ENCODE measurements at regions not wholly inside any gene's neighbourhood (a gene's known extent, or its start where the extent isn't known, plus 50 kb on each side); places are given as distances from the start of the nearest gene placed in this dataset.
"Not testable (repeated sequence)": the region's sequence is repeated elsewhere in the genome, so short reads cannot be mapped to it uniquely, and the experiment has no call there.

DNA sequence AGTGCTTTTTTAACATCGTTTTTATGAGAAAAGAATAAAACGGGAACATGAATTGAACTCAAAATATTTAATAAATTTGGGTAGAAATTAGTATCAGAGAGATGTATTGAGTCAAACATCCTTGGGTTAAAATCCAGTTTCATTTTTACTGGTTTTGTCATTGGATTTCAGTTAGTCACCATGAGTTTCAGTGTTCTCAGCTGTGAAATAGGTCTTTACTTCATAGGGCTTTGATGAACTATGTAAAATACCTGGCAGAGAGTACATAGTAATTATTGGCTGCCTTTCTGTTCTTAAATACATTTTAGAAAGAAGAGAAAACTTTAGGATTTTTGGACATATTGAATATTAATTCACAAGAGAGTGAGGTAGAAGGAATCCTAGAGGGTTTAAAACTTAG is 105.8 kb downstream of the TANC2 start:
- no peak for DNase-seq
- POLR2A ChIA-PET (ENCODE audit: partially characterized antibody) = no interaction called here
- Histone ChIP-seq H3K27me3 (ENCODE audit: insufficient read depth, low read length) (no peaks in the 10 kb centered on the region), H3K27ac (ENCODE audit: low read depth, low read length) (no peak overlapping the region), H3K4me3 (ENCODE audit: low read length in 2 of 2) (no peak overlapping the region), H3K36me3 (ENCODE audit: insufficient read depth, low read length) (no peaks in the 10 kb centered on the region), H3K9me3 (ENCODE audit: control insufficient read depth in 1 of 2, low read length in 2 of 2) (no peaks in the 10 kb centered on the region), H3K4me1 (ENCODE audit: insufficient read depth, low read length) (no peaks in the 10 kb centered on the region)
- no peaks in the 10 kb centered on the region for H3K27me3 Mint-ChIP-seq
- H3K27ac Mint-ChIP-seq = no peak overlapping the region
- CTCF ChIA-PET (ENCODE audit: partially characterized antibody) = no interaction called here
- intact Hi-C loops (cut with micrococcal nuclease) = no loop called here
- H3K9me3 Mint-ChIP-seq = no peaks in the 10 kb centered on the region
- H3K4me3 Mint-ChIP-seq = no peak overlapping the region
- H3K36me3 Mint-ChIP-seq = peaks cover 0 to 3% of the 10 kb centered on the region in 2 donors
- peaks cover 0 to 12% (median 3%) of the 10 kb centered on the region in 4 donors for H3K4me1 Mint-ChIP-seq

GRCh38 chr17:63075969-63076368 is 109.9 kb downstream of the TANC2 start:
- no peaks in the 10 kb centered on the region for H3K27me3 Mint-ChIP-seq
- peaks cover 0 to 2% (median under 1%) of the 10 kb centered on the region in 4 donors for H3K4me1 Mint-ChIP-seq
- no peaks in the 10 kb centered on the region for H3K9me3 ChIP-seq (ENCODE audit: control insufficient read depth in 1 of 2, low read length in 2 of 2)
- no peaks in the 10 kb centered on the region for H3K9me3 Mint-ChIP-seq
- no peak overlapping the region for H3K27ac ChIP-seq (ENCODE audit: low read depth, low read length)
- no peak overlapping the region for H3K4me3 ChIP-seq (ENCODE audit: low read length in 2 of 2)
- ChIA-PET POLR2A (ENCODE audit: partially characterized antibody) (no interaction called here), CTCF (ENCODE audit: partially characterized antibody) (no interaction called here)
- H3K4me3 Mint-ChIP-seq = no peak overlapping the region
- no peaks in the 10 kb centered on the region for H3K27me3 ChIP-seq (ENCODE audit: insufficient read depth, low read length)
- intact Hi-C loops (cut with micrococcal nuclease) = no loop called here
- H3K36me3 ChIP-seq (ENCODE audit: insufficient read depth, low read length) = no peaks in the 10 kb centered on the region
- H3K27ac Mint-ChIP-seq = no peak overlapping the region
- no peak for DNase-seq
- peaks cover 0 to 3% of the 10 kb centered on the region in 2 donors for H3K36me3 Mint-ChIP-seq
- H3K4me1 ChIP-seq (ENCODE audit: insufficient read depth, low read length) = no peaks in the 10 kb centered on the region

DNA sequence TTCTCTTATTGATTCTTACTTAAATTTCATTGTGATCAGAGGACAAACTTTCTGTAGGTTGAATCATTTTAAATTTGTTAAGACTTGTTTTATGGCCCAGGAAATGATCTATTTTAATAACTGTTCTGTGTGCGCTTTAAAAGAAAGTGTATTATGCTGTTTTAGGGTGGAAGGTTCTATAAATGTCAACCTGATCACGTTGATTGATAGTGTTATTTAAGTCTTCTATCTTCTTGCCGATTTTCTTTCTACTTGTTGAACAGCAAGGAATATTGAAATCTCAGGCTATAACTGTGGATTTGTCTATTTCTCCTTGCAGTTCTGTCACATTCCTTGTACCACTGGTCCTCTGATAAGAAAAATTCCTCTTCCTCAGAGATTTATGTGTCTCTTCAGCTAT is 112.7 kb downstream of the TANC2 start:
- Mint-ChIP-seq H3K27me3 (no peaks in the 10 kb centered on the region), H3K4me1 (peaks cover 0 to 2% (median 1%) of the 10 kb centered on the region in 4 donors), H3K9me3 (no peaks in the 10 kb centered on the region), H3K4me3 (no peak overlapping the region), H3K36me3 (peaks cover 0 to 2% of the 10 kb centered on the region in 2 donors), H3K27ac (no peak overlapping the region)
- DNase-seq = no peak
- Histone ChIP-seq H3K4me3 (ENCODE audit: low read length in 2 of 2) (no peak overlapping the region), H3K27me3 (ENCODE audit: insufficient read depth, low read length) (no peaks in the 10 kb centered on the region), H3K4me1 (ENCODE audit: insufficient read depth, low read length) (no peaks in the 10 kb centered on the region), H3K27ac (ENCODE audit: low read depth, low read length) (no peak overlapping the region), H3K36me3 (ENCODE audit: insufficient read depth, low read length) (no peaks in the 10 kb centered on the region), H3K9me3 (ENCODE audit: control insufficient read depth in 1 of 2, low read length in 2 of 2) (no peaks in the 10 kb centered on the region)
- ChIA-PET CTCF (ENCODE audit: partially characterized antibody) (no interaction called here), POLR2A (ENCODE audit: partially characterized antibody) (no interaction called here)
- intact Hi-C loops (cut with micrococcal nuclease) = no loop called here

- CTCF ChIA-PET (ENCODE audit: partially characterized antibody) = no interaction called here
- no peak overlapping the region for H3K27ac ChIP-seq (ENCODE audit: low read depth, low read length)
- H3K27me3 ChIP-seq (ENCODE audit: insufficient read depth, low read length) = no peaks in the 10 kb centered on the region
- DNase-seq = no peak
- H3K9me3 ChIP-seq (ENCODE audit: control insufficient read depth in 1 of 2, low read length in 2 of 2) = no peaks in the 10 kb centered on the region
- Mint-ChIP-seq H3K27ac (no peak overlapping the region), H3K4me3 (no peak overlapping the region), H3K9me3 (peaks cover 0 to 3% (median 0%) of the 10 kb centered on the region in 8 donors), H3K27me3 (no peaks in the 10 kb centered on the region), H3K4me1 (peaks cover 0 to 4% (median 1%) of the 10 kb centered on the region in 4 donors), H3K36me3 (peaks cover 0 to 14% of the 10 kb centered on the region in 2 donors)
- H3K4me3 ChIP-seq (ENCODE audit: low read length in 2 of 2) = no peak overlapping the region
- H3K36me3 ChIP-seq (ENCODE audit: insufficient read depth, low read length) = no peaks in the 10 kb centered on the region
- intact Hi-C loops (cut with micrococcal nuclease) = no loop called here
- POLR2A ChIA-PET (ENCODE audit: partially characterized antibody) = no interaction called here
- no peaks in the 10 kb centered on the region for H3K4me1 ChIP-seq (ENCODE audit: insufficient read depth, low read length)
Measured at GRCh38 chr17:63082273-63082861, 116.3 kb downstream of the TANC2 start.

- no peak overlapping the region for H3K4me3 ChIP-seq (ENCODE audit: low read length in 2 of 2)
- Mint-ChIP-seq H3K9me3 (peaks cover 0 to 3% (median 0%) of the 10 kb centered on the region in 8 donors), H3K4me1 (peaks cover 0 to 4% (median 1%) of the 10 kb centered on the region in 4 donors), H3K36me3 (peaks cover 0 to 14% of the 10 kb centered on the region in 2 donors), H3K27me3 (no peaks in the 10 kb centered on the region), H3K27ac (no peak overlapping the region), H3K4me3 (no peak overlapping the region)
- intact Hi-C loops (cut with micrococcal nuclease) = no loop called here
- H3K9me3 ChIP-seq (ENCODE audit: control insufficient read depth in 1 of 2, low read length in 2 of 2) = no peaks in the 10 kb centered on the region
- H3K27me3 ChIP-seq (ENCODE audit: insufficient read depth, low read length) = no peaks in the 10 kb centered on the region
- ChIA-PET CTCF (ENCODE audit: partially characterized antibody) (no interaction called here), POLR2A (ENCODE audit: partially characterized antibody) (no interaction called here)
- H3K36me3 ChIP-seq (ENCODE audit: insufficient read depth, low read length) = no peaks in the 10 kb centered on the region
- no peaks in the 10 kb centered on the region for H3K4me1 ChIP-seq (ENCODE audit: insufficient read depth, low read length)
- no peak for DNase-seq
- H3K27ac ChIP-seq (ENCODE audit: low read depth, low read length) = no peak overlapping the region
Measured at GRCh38 chr17:63082952-63083351, 116.9 kb downstream of the TANC2 start.

- Histone ChIP-seq H3K36me3 (ENCODE audit: insufficient read depth, low read length) (no peaks in the 10 kb centered on the region), H3K27me3 (ENCODE audit: insufficient read depth, low read length) (no peaks in the 10 kb centered on the region), H3K9me3 (ENCODE audit: control insufficient read depth in 1 of 2, low read length in 2 of 2) (no peaks in the 10 kb centered on the region), H3K4me1 (ENCODE audit: insufficient read depth, low read length) (no peaks in the 10 kb centered on the region), H3K27ac (ENCODE audit: low read depth, low read length) (no peak overlapping the region), H3K4me3 (ENCODE audit: low read length in 2 of 2) (no peak overlapping the region)
- Mint-ChIP-seq H3K27me3 (no peaks in the 10 kb centered on the region), H3K36me3 (peaks cover 0 to 14% of the 10 kb centered on the region in 2 donors), H3K4me1 (peaks cover 0 to 4% (median 1%) of the 10 kb centered on the region in 4 donors), H3K9me3 (peaks cover 0 to 6% (median 2%) of the 10 kb centered on the region in 8 donors), H3K27ac (no peak overlapping the region), H3K4me3 (no peak overlapping the region)
- POLR2A ChIA-PET (ENCODE audit: partially characterized antibody) = no interaction called here
- CTCF ChIA-PET (ENCODE audit: partially characterized antibody) = no interaction called here
- intact Hi-C loops (cut with micrococcal nuclease) = no loop called here
- no peak for DNase-seq
Measured at GRCh38 chr17:63086483-63087185, 120.6 kb downstream of the TANC2 start.

- H3K9me3 ChIP-seq (ENCODE audit: control insufficient read depth in 1 of 2, low read length in 2 of 2); H3K27me3 Mint-ChIP-seq; CTCF ChIA-PET (ENCODE audit: partially characterized antibody); H3K4me1 ChIP-seq (ENCODE audit: insufficient read depth, low read length); H3K9me3 Mint-ChIP-seq; H3K27ac ChIP-seq (ENCODE audit: low read depth, low read length); H3K4me1 Mint-ChIP-seq; DNase-seq; H3K27me3 ChIP-seq (ENCODE audit: insufficient read depth, low read length); intact Hi-C loops (cut with micrococcal nuclease); H3K4me3 ChIP-seq (ENCODE audit: low read length in 2 of 2); H3K27ac Mint-ChIP-seq; H3K36me3 ChIP-seq (ENCODE audit: insufficient read depth, low read length); POLR2A ChIA-PET (ENCODE audit: partially characterized antibody): not testable (repeated sequence)
- Mint-ChIP-seq H3K4me3 (peak overlapping the region in 1 of 8 donors; percentile 12), H3K36me3 (peaks cover 0 to 23% of the 10 kb centered on the region in 2 donors)
Measured at GRCh38 chr17:63090358-63091114, 124.5 kb downstream of the TANC2 start.

Measured in CD4-positive, alpha-beta memory T cell (primary cell).